OCI-LY1 (cell line): ENCODE measurements at regions not wholly inside any gene's neighbourhood (a gene's known extent, or its start where the extent isn't known, plus 50 kb on each side); places are given as distances from the start of the nearest gene placed in this dataset.

Source experiments
- CTCF ChIP-seq: fragments of 200-600 bp; sonication (generic), shearing (Covaris generic); IDR thresholded peaks from 2 replicates; pipeline ENCODE4 v1.5.1; 2017; ENCODE audit warnings: mild to moderate bottlenecking, antibody characterized with exemption, low read length, moderate library complexity, mixed read lengths
- EZH2 ChIP-seq: fragments of 200-600 bp; sonication (generic), shearing (Covaris generic); IDR thresholded peaks from 2 replicates; pipeline ENCODE4 v1.8.0; 2017; ENCODE audit warnings: borderline replicate concordance, mixed run types, mild to moderate bottlenecking, antibody characterized with exemption, low read length, moderate library complexity, mixed read lengths

- TF ChIP-seq EZH2: no peak
- TF ChIP-seq CTCF: no peak
These were observed 274.8 kb upstream of the GULP1 start for GRCh38 chr2:188016917-188017316.
